ENCODE measurements at regions not wholly inside any gene's neighbourhood (a gene's known extent, or its start where the extent isn't known, plus 50 kb on each side); places are given as distances from the start of the nearest gene placed in this dataset.

DNA sequence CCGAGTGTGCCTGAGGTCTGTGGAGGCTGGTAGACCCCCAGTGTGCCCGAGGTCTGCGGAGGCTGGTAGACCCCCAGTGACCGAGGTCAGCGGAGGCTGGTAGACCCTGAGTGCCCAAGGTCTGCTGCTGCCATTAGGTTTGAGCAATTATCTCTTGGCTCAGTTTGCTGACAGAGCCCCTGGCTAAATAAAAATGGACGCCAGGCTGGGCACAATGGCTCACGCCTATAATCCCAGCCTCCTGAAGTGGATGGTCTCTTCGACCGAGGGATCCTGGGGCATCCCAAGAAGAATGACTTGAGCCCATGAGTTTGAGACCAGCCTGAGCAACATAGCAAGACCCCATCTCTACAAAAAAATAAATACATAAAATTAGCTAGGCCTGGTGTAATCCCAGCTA is 98.7 kb upstream of the ZNF469 start:
- Histone ChIP-seq H3K14ac (ENCODE audit: insufficient read depth, low read length) (no peak overlapping the region), H4K20me1 (ENCODE audit: control insufficient read depth, insufficient read depth, insufficient read length) (no peaks in the 10 kb centered on the region), H3K4ac (ENCODE audit: low read depth, low read length) (no peak overlapping the region), H2AFZ (ENCODE audit: low read length) (no peak overlapping the region), H3K23me2 (ENCODE audit: insufficient read length, low read depth, low read length, poor library complexity, severe bottlenecking) (peaks cover 3% of the 10 kb centered on the region), H2BK12ac (ENCODE audit: insufficient read length, low read depth, low read length) (no peak overlapping the region), H3K56ac (ENCODE audit: insufficient read length, low read depth, low read length) (no peak overlapping the region), H3K23ac (ENCODE audit: insufficient read length, low read depth, low read length) (no peak overlapping the region), H3K4me2 (ENCODE audit: insufficient read depth, insufficient read length, low read length) (no peak overlapping the region), H3K9me3 (ENCODE audit: control insufficient read depth, low read depth, low read length) (peaks cover 31% of the 10 kb centered on the region), H3K27me3 (ENCODE audit: insufficient read depth, low read length) (no peaks in the 10 kb centered on the region), H2BK120ac (ENCODE audit: low read depth, low read length, poor library complexity, severe bottlenecking) (no peak overlapping the region), H2BK15ac (ENCODE audit: low read depth, low read length) (no peak overlapping the region), H4K5ac (ENCODE audit: insufficient read length, low read depth, low read length) (no peak overlapping the region), H2BK20ac (ENCODE audit: low read depth, low read length, poor library complexity, severe bottlenecking) (no peak overlapping the region), H3K9ac (ENCODE audit: extremely low read depth, insufficient read length, low read length) (no peak overlapping the region), H3K79me1 (ENCODE audit: insufficient read depth, low read depth, low read length, poor library complexity, severe bottlenecking) (no peaks in the 10 kb centered on the region), H4K8ac (replicated peaks; ENCODE audit: insufficient read length, low read depth, low read length) (no peak overlapping the region), H3K18ac (ENCODE audit: insufficient read length, low read depth, low read length) (no peak overlapping the region), H3K4me1 (ENCODE audit: insufficient read depth, low read length) (no peaks in the 10 kb centered on the region), H3T11ph (ENCODE audit: low read length) (no peak overlapping the region), H3K27ac (ENCODE audit: insufficient read length, low read depth, low read length) (no peak overlapping the region), H4K91ac (ENCODE audit: insufficient read length, low read depth, low read length) (no peak overlapping the region), H2BK5ac (ENCODE audit: insufficient read length, low read length) (no peak overlapping the region), H3K79me2 (ENCODE audit: insufficient read depth, low read length) (no peaks in the 10 kb centered on the region), H2AK5ac (ENCODE audit: insufficient read length, low read length) (no peak overlapping the region)
- Mint-ChIP-seq H3K36me3 (ENCODE audit: insufficient read depth in 1 of 3, low read depth in 3 of 3) (peaks cover 5 to 13% (median 11%) of the 10 kb centered on the region in 3 experiments; a peak in 5 of 7 replicates), H3K4me1 (no peaks in the 10 kb centered on the region), H3K4me3 (no peak overlapping the region), H3K27me3 (ENCODE audit: low read depth) (peaks cover 12% of the 10 kb centered on the region), H3K9me3 (peaks cover 30 to 42% of the 10 kb centered on the region in 2 experiments), H3K27ac (no peak overlapping the region)
- WGBS (ENCODE audit: extremely low coverage, insufficient read length, low lambda C conversion rate), result no CpG with 5 or more reads among the region's 9 CpGs
- TF ChIP-seq, protein P1, sequence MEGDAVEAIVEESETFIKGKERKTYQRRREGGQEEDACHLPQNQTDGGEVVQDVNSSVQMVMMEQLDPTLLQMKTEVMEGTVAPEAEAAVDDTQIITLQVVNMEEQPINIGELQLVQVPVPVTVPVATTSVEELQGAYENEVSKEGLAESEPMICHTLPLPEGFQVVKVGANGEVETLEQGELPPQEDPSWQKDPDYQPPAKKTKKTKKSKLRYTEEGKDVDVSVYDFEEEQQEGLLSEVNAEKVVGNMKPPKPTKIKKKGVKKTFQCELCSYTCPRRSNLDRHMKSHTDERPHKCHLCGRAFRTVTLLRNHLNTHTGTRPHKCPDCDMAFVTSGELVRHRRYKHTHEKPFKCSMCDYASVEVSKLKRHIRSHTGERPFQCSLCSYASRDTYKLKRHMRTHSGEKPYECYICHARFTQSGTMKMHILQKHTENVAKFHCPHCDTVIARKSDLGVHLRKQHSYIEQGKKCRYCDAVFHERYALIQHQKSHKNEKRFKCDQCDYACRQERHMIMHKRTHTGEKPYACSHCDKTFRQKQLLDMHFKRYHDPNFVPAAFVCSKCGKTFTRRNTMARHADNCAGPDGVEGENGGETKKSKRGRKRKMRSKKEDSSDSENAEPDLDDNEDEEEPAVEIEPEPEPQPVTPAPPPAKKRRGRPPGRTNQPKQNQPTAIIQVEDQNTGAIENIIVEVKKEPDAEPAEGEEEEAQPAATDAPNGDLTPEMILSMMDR (conservative IDR thresholded peaks at IDR 0.05), result no peak
- no peak for DNase-seq

Data from H9 (cell line).